HFF-Myc (cell line): ENCODE measurements at regions not wholly inside any gene's neighbourhood (a gene's known extent, or its start where the extent isn't known, plus 50 kb on each side); places are given as distances from the start of the nearest gene placed in this dataset.

Source experiments
- DNase-seq: peaks from one replicate; pipeline ENCODE4 v3.0.0-alpha.2; 2011; ENCODE audit warnings: low read depth; ENCODE audit errors: extremely low read depth
- H3K4me3 ChIP-seq: replicated peaks from 2 replicates; pipeline ENCODE4 v1.5.1; 2011; ENCODE audit warnings: low read depth, mild to moderate bottlenecking, control low read depth, low read length
- CTCF ChIP-seq: IDR thresholded peaks from 2 replicates; pipeline ENCODE4 v1.5.1; 2012; ENCODE audit warnings: mild to moderate bottlenecking, low read depth, low read length, control low read depth; ENCODE audit errors: missing control alignments

GRCh38 chr17:21523497-21524210 lies 147.5 kb downstream of the KCNJ12 start:
- no peak for TF ChIP-seq CTCF

GRCh38 chr17:21524211-21524591 lies 148.0 kb downstream of the KCNJ12 start:
- DNase-seq, result no peak
- TF ChIP-seq CTCF, result no peak
- no peak overlapping the region for H3K4me3 ChIP-seq

More at GRCh38 chr17:21523497-21524210, 147.5 kb downstream of the KCNJ12 start:
- H3K4me3 ChIP-seq, result no peak overlapping the region
- no peak for DNase-seq

- DNase-seq, result no peak
- no peak for TF ChIP-seq CTCF
- H3K4me3 ChIP-seq, result no peak overlapping the region
Measured at GRCh38 chr17:21525464-21526130, 149.4 kb downstream of the KCNJ12 start.

- no peak for TF ChIP-seq CTCF
- no peak for DNase-seq
- no peak overlapping the region for H3K4me3 ChIP-seq
Measured at GRCh38 chr17:21528031-21528695, 152.0 kb downstream of the KCNJ12 start.

- no peak for DNase-seq
- H3K4me3 ChIP-seq, result no peak overlapping the region
- TF ChIP-seq CTCF, result no peak
Measured at GRCh38 chr17:21530311-21530710, 154.2 kb downstream of the KCNJ12 start.

- no peak for TF ChIP-seq CTCF
- DNase-seq, result no peak
- no peak overlapping the region for H3K4me3 ChIP-seq
Measured at GRCh38 chr17:21530841-21531240, 154.7 kb downstream of the KCNJ12 start.
